GM21423 (cell line): ENCODE measurements at regions not wholly inside any gene's neighbourhood (a gene's known extent, or its start where the extent isn't known, plus 50 kb on each side); places are given as distances from the start of the nearest gene placed in this dataset.
A peak's percentile ranks its signal among the peaks of the same experiment; 100 is the strongest.
"Not testable (repeated sequence)": the region's sequence is repeated elsewhere in the genome, so short reads cannot be mapped to it uniquely, and the experiment has no call there.

Experiments used
- ATAC-seq: cut with Tn5 transposase; IDR thresholded peaks from one replicate; pipeline ENCODE4 v1.9.1; 2021; ENCODE audit warnings: mild to moderate bottlenecking, moderate library complexity; ENCODE audit not compliant: unreplicated experiment

DNA sequence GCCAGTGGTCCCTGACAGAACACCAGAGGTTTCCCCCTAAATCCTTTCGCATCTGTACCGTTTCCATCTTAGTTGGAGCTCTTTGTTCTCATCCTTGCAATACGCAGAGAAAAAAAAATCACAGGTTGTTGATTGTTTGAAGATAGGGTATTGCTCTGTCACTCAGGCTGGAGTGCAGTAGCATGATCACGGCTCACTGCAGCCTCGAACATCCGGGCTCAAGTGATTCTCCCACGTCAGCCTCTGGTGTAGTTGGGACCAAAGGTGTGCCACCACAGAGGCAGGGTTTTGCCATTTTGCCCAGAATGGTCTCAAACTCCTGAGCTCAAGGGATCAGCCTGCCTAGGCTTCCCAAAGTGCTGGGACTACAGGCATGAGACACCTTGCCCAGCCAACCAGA lies 185.9 kb downstream of the FAM72C start:
- ATAC-seq = not testable (repeated sequence)

DNA sequence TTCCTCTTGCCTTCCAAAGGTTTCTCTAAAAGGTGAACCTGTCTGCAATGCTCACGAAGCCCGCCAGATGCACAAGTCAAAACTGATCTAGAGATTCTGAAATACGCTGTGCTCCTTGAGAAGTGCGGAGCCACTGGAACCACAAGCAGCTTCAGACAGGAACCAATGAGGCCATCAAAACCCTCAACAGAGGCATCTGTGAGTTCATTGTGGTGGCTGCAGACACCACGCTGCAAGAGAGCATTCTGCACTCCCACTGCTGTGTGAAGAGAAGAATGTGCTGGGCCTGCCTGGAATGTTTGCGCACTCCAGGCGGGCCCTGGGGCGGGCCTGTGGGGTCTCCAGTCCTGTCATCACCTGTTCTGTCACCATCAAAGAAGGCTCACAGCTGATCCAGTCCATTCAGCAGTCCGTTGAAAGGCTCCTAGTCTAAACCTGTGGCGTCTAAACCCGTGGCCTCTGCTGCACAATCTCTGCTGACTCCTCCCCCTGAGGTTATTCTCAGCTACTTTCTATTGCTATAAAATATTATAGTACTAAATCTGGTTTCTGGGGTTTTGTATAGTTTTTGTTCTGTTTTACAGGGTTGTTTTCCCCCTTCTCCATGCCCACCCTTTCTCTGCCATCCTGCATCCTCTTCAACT lies 187.4 kb downstream of the FAM72C start:
- ATAC-seq = not testable (repeated sequence)

DNA sequence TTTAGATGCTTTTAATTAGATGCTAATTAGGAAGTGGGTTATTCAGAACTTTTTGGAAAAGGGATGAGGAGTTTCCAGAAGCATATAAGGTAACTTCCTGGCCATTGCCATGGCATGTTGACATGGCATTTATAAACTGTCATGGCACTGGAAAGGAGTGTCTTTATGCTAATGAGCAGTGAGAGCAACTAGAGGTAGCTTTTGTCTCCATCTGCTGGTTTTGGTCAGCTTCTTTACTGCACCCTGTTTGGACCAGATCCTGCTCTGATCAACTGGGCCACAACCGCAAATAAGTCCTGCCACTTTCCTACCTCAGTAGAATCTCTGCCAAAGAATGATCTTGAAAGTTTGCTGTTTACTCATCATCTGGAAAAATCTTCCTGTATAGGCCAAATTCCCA lies 193.6 kb downstream of the FAM72C start:
- ATAC-seq = not testable (repeated sequence)

DNA sequence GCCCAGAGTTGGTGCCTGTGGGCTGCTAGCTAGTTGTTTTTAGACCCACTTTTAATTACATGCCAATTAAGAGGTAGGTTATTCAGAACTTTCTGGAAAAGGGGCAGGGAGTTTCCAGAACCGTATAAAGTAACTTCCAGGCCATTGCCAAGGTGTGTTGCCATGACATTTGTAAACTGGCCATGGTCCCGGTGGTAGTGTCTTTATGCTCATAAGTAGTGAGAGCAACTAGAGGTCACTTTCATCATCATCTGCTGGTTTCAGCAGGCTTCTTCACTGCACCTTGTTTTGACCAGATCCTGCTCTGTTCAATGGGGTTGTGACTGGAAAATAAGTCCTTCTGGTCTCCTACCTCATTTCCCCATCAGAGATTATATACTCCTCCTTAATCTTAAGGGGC lies 207.0 kb downstream of the FAM72C start:
- ATAC-seq = not testable (repeated sequence)

DNA sequence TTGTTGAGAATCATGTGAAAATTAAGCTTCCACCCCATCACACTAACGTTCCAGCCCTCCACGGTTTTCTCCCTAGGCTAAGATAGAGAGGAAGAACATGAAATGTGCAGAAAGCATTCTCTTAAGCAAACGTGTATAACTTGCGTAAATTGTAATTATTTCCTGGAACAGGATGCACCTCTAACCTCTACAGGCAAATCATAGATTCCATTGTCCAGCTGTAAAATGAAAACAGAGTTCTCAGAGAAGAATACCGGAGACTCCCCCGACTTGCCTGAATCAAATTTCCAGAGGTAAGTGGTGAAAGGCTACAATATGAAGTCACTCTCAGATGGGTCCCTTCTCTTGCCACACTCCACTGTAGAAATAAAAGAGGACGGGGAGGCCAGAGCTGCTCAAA lies 211.4 kb downstream of the FAM72C start:
- not testable (repeated sequence) for ATAC-seq

DNA sequence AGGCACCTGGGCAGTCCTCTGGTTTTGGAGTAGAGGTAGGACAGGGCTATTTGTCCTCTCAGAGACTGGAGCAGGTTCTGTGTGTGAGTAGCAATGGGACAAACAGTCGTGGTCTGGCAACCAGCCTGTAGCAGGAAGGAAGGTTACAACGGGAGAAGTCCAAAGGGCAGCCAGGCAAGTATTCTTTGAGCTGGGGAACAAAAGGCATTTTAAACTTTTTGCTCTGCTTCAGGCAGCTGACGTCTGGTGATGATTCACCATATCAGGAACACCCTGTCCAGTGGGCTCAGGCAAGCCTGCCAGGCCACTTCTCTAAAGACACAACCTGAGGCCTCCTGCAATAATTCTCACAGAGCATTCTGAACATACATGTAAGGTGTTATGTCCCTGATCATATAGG lies 215.8 kb downstream of the FAM72C start:
- ATAC-seq = not testable (repeated sequence)

DNA sequence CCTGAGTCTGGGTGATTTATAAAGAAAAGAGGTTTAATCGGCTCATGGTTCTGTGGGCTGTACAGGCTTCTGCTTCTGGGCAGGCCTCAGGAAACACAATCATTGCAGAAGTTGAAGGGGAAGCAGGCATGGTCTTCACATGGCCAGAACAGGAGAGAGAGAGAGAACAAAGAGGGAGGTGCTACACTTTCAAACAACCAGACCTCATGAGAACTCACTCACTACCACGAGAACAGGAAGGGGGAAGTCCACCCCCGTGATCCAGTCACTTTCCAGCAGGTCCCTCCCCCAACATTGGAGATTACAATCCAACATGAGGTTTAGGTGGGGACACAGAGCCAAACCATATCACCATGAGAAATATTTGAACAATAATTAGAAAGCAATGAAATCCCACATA lies 222.9 kb downstream of the FAM72C start:
- no peak for ATAC-seq

DNA sequence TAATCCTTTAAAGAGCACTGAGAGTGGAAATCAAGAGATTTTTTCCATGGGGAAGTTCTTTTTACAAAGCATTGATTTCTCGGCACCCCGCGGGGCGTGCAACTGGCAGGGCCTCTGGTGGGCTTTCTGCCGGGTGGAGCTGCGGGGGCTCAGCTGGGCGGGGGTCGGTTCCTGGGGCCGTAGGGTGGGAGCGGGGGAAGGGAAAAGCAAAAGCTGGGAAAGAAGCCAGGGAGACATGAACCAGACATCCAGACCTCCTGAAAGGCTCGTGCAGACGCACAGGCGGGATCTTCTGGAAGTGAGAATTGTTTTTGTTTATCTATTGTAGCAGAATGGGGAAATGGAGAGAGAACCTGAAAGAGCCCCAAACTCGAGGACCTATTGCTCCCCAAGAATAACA lies 235.2 kb downstream of the FAM72C start:
- ATAC-seq = no peak

DNA sequence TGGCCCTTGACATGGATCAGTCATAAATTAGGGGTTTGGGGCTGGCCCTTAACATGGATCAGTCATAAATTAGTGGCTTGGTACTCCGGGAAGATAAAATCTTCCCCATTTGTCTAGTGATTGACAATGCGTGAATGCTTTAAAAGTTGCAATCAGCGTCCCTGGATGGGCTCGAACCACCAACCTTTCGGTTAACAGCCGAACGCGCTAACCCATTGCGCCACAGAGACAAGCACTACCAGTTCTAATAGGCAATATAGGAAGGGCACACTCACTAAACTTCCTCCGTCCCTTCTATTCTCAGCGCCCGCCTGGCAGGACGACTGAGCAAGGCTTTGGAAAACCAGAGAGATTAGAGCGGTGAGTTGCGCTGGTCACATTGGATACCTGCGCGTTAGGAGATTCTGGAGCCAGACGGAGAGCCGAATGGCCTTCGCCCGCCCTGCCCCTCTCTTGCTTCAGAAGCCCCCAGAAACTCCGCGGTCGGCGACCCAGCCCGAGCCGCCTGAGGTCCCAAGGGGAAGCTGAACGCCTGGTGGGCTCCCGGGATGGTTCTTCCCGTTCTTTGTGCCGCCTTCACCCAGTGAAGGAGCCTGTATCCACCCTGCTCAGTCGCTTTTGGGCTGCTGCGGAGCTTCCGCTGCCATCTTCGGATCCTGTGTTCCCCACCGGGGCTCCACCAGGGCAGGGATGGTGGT lies 235.9 kb downstream of the FAM72C start:
- no peak for ATAC-seq

GRCh38 chr1:143734261-143734660 lies 237.5 kb downstream of the FAM72C start:
- not testable (repeated sequence) for ATAC-seq

- not testable (repeated sequence) for ATAC-seq
Measured at GRCh38 chr1:143730890-143731289, 240.9 kb downstream of the FAM72C start.

DNA sequence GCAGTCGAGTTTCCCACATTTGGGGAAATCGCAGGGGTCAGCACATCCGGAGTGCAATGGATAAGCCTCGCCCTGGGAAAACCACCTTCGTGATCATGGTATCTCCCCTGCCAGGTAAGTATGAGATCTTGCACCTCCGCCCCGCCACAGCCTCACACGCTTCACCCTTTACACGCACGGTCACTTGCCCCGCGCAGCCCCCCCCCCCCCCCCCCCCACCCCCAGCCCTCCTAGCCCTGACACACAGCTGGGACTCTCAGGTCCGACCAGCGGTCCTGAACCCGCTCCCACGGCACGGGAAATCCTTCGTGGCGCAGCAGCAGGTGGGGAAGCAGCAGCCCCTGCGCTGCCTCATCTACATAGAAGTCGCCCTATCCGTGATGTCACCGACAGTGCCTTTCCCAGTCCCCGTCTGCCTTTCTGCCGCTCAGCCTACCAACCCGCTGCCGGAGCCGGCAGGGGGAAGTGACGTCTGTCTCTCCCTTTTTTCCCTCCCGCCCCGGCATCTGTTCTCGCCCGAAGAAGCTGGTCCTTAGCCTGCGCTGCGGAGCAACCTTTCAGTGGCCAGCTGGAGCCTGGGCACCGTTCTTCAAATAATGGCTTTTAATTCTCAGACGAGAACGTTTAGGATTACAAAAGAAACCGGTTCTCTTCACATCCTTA lies 242.2 kb downstream of the FAM72C start:
- ATAC-seq = peak; percentile 68

DNA sequence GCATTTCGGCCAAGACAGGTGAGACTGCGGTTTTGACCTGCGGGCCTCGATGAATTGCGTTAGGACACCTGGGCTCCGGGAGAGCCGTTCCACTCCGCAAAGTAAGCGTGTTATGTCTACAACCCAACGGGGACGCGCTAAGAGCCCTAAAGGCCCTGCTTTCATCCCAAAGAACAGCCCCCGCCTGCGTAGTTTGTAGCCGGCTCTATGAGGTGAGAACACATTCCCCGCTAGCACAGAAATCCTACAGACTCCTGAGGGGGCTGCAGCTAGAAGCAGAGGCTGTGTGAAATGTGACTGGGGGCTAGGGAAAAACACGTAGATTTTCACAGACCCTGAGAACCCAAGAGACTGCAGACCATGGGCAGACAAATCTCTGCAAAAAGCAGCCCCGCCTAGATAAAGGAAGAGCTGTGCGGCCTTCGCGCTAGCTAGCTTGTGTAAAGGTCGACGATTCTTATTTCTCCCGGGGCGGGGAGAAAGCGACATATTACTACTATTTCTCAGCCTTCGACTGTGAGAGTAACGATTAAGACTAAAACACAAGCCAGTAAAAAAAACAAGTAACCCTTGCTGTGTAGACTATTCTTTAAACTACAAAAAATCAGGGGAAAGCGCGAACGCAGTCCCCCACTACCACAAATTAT lies 242.9 kb downstream of the FAM72C start:
- ATAC-seq = peak; percentile 93

- no peak for ATAC-seq
Measured at GRCh38 chr1:143727263-143727662, 244.5 kb downstream of the FAM72C start.

DNA sequence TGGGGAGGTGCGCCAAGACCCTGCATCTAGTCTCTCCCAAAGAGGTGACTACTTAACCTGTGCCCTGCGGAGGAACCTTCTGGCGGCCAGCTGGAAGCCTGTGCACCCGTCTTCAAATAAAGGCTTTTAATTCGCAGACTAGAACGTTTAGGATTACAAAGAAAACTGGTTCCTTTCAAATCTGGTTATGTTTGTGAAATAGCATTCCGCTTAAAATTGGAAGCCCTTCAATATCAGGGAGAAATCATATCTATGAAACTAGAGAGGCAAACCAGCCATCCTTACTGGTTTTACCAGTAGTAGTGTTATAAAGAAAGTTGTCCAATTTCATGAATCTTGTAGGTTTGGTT lies 250.8 kb downstream of the FAM72C start:
- no peak for ATAC-seq

DNA sequence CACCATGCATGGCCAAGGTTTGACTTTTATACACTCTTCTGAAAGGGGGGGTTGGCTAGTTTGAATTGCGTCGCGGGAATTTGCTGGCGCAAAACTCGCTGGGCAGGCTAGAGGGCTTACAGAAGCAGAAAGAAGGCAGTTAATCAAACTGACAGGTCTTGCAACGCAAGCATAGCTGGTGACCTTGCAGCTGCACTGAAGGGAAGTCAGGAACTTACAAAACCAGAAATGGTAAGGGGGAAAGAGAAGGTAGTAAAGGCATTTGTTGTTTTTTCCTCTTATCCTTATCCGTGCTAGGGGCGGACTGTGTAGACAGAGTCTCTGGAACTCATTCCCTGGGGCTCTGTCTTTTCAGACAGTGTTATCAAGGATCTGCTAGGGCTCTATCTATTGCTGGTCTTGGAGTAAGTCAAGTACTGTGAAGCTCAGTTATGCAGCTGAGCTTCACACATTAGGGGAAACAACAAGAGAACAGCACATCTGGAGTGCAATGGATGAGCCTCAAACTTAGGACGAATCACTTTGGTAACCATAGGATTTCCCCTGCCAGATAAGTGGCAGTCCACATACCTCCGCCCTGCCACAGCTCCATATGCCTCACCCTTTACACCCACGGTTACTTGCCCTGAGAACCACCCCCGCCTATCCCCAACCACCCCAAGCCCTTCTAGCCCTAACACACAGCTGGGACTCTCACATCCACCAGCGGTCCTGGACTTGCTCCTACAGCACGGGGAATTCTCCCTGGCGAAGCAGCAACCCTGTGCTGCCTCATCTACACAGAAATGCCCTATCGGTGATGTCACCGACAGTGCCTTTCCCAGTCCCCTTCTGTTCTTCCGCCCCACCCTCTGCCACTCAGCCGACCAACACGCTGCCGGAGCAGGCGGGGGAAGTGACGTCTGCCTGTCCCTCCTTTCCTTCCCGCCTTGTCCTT lies 251.4 kb downstream of the FAM72C start:
- ATAC-seq = no peak

GRCh38 chr1:143718524-143718923 lies 253.3 kb downstream of the FAM72C start:
- no peak for ATAC-seq

DNA sequence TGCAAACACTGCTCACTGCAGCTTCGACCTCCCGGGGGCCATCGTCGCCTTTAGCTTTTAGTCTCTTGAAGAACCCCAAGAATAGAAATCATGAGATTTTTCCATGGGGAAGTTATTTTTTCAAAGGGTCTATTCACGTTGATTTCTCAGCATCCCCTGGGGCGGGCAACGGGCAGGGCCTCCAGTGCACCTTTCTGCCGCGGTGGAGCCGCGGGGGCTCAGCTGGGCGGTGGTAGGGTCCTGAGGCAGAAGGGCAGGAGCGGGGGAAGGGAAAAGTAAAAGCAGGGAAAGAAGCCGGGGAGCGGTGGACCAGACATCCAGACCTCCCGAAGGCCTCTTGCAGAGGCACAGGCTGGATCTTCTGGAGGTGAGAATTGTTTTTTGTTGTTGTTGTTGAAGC lies 253.8 kb downstream of the FAM72C start:
- ATAC-seq = no peak

DNA sequence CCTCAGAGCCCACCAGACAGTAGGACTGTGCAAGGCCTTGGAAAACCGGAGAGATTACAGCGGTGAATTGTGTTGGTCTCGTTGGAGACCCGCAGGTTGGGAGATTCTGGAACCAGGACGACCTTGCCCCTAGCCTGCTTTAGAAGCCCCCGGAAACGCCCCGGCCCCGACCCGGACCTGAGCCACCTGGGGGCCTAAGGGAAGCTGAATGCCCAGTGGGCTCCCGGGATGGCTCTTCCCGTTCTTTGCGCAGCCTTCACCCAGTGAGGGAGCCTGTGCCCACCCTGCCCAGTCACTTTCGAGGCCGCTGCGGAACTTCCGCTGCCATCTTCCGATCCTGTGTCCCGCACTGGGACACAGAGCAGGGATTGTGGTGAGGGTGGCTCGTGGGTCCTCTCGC lies 254.4 kb downstream of the FAM72C start:
- ATAC-seq = no peak

GRCh38 chr1:143714913-143715312 lies 256.9 kb downstream of the FAM72C start:
- ATAC-seq = not testable (repeated sequence)
